Activated T-helper 2 cell treated with anti-CD3 and anti-CD28 coated beads, Interferon-gamma antibody, Interleukin-2, Interleukin-4, amounts not matched to agents 10 μg/mL and 5 μg/mL and 100 μg/mL, durations not matched to agents 14 hours and 24 hours and 36 hours (primary cell): ENCODE measurements at regions not wholly inside any gene's neighbourhood (a gene's known extent, or its start where the extent isn't known, plus 50 kb on each side); places are given as distances from the start of the nearest gene placed in this dataset.

Source experiments
- DNase-seq: peaks from one replicate; pipeline ENCODE4 v3.0.0; 2021; ENCODE audit warnings: low spot score
- H3K27ac Mint-ChIP-seq: one replicate; pipeline ENCODE4 v1.8.0; 2021; ENCODE audit warnings: mixed read lengths
- H3K27me3 Mint-ChIP-seq: one replicate; pipeline ENCODE4 v1.8.0; 2021; ENCODE audit warnings: low read depth, mixed read lengths
- H3K36me3 Mint-ChIP-seq: one replicate; pipeline ENCODE4 v1.8.0; 2021; ENCODE audit warnings: low read depth, mixed read lengths
- H3K4me1 Mint-ChIP-seq: one replicate; pipeline ENCODE4 v1.8.0; 2021; ENCODE audit warnings: low read depth, mixed read lengths
- H3K4me3 Mint-ChIP-seq: one replicate; pipeline ENCODE4 v1.8.0; 2021; ENCODE audit warnings: low read depth, mild to moderate bottlenecking, moderate library complexity, mixed read lengths
- H3K9me3 Mint-ChIP-seq: one replicate; pipeline ENCODE4 v1.8.0; 2021; ENCODE audit warnings: mixed read lengths
- intact Hi-C: fragments of 100-400 bp; cut with micrococcal nuclease; formaldehyde crosslinking; loops from one replicate; pipeline ENCODE4 v1.15.1; 2023

DNA sequence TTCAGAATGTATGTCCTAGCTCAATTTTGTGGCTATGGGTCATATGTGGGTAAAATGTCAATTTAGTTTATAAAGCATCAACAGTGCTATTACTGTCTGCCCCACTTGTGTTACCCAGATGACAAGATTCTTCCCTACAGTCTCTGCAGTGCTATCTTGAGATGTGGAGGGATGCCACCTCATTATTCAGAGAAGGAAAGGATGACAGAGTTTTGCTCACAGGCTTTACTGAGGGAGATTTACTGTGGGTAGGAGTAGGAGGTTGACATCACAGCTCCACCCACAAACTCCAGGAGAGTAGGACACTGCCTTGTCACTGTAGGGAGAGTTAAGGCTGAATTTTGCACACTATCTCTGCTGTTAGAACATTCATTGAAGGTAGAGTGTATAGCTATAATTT is 359.3 kb downstream of the HTR1A start:
- intact Hi-C loops: no loop called here
- Mint-ChIP-seq H3K9me3 (peaks cover 42% of the 10 kb centered on the region), H3K27me3 (no peaks in the 10 kb centered on the region), H3K27ac (no peak overlapping the region), H3K4me1 (no peaks in the 10 kb centered on the region), H3K36me3 (no peaks in the 10 kb centered on the region), H3K4me3 (no peak overlapping the region)
- no peak for DNase-seq

- no peak for DNase-seq
- no peaks in the 10 kb centered on the region for H3K4me1 Mint-ChIP-seq
- H3K9me3 Mint-ChIP-seq: peaks cover 11% of the 10 kb centered on the region
- no peak overlapping the region for H3K27ac Mint-ChIP-seq
- intact Hi-C loops: no loop called here
- H3K36me3 Mint-ChIP-seq: no peaks in the 10 kb centered on the region
- H3K27me3 Mint-ChIP-seq: no peaks in the 10 kb centered on the region
- H3K4me3 Mint-ChIP-seq: no peak overlapping the region
Observed at GRCh38 chr5:63596254-63596653, 366.0 kb downstream of the HTR1A start.

- Mint-ChIP-seq H3K4me3 (no peak overlapping the region), H3K9me3 (peaks cover 5% of the 10 kb centered on the region), H3K27me3 (no peaks in the 10 kb centered on the region), H3K27ac (no peak overlapping the region), H3K36me3 (no peaks in the 10 kb centered on the region), H3K4me1 (no peaks in the 10 kb centered on the region)
- DNase-seq: no peak
- intact Hi-C loops: no loop called here
Observed at GRCh38 chr5:63573380-63573779, 388.9 kb downstream of the HTR1A start.

DNA sequence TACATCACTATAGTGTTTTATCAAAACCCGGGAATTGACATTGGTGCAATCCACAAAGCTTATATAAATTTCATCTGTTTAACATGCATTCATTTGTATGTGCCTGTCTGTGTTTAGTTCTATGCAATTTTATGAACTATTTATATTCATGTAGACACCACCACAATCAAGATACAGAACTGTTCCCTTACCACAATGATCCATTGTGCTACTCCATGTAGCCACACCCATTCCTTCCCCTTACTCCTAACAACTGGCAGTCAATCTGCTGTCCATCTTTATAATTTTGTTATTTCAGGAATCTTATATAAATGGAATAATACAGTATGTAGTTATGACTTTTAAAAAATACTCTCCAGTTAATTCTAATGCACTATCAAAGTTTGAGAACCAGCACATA is 389.5 kb downstream of the HTR1A start:
- no peaks in the 10 kb centered on the region for H3K27me3 Mint-ChIP-seq
- H3K27ac Mint-ChIP-seq: no peak overlapping the region
- H3K4me3 Mint-ChIP-seq: no peak overlapping the region
- no peaks in the 10 kb centered on the region for H3K36me3 Mint-ChIP-seq
- peaks cover 3% of the 10 kb centered on the region for H3K9me3 Mint-ChIP-seq
- intact Hi-C loops: no loop called here
- no peaks in the 10 kb centered on the region for H3K4me1 Mint-ChIP-seq
- no peak for DNase-seq

- intact Hi-C loops: no loop called here
- no peaks in the 10 kb centered on the region for H3K36me3 Mint-ChIP-seq
- H3K27me3 Mint-ChIP-seq: no peaks in the 10 kb centered on the region
- H3K27ac Mint-ChIP-seq: no peak overlapping the region
- H3K4me1 Mint-ChIP-seq: no peaks in the 10 kb centered on the region
- no peak for DNase-seq
- H3K9me3 Mint-ChIP-seq: peaks cover 9% of the 10 kb centered on the region
- no peak overlapping the region for H3K4me3 Mint-ChIP-seq
Observed at GRCh38 chr5:63570752-63571151, 391.5 kb downstream of the HTR1A start.

DNA sequence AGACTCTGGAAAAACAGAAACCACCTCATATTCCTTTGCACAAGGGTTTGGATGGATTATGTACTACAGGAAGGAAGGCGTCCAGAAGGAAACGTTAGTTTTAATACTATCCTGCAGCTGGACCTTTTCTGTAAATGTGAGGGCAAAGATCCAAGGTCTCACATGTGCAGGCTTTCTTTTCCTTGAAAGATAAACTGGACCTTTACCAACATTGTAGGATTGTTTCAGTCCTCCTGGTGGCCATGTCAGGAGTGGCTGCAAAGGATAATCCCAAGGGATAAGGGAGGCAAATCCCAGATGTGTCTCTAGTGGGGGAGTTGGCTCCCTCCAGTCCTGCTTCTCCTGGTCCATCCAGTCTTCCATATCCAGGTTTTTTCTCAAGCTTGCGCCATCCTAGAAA is 397.5 kb downstream of the HTR1A start:
- peaks cover 29% of the 10 kb centered on the region for H3K9me3 Mint-ChIP-seq
- H3K27me3 Mint-ChIP-seq: no peaks in the 10 kb centered on the region
- H3K27ac Mint-ChIP-seq: no peak overlapping the region
- no peaks in the 10 kb centered on the region for H3K4me1 Mint-ChIP-seq
- intact Hi-C loops: no loop called here
- no peaks in the 10 kb centered on the region for H3K36me3 Mint-ChIP-seq
- H3K4me3 Mint-ChIP-seq: no peak overlapping the region
- DNase-seq: no peak

GRCh38 chr5:63563008-63563917 is 399.0 kb downstream of the HTR1A start:
- Mint-ChIP-seq H3K27ac (no peak overlapping the region), H3K9me3 (peaks cover 33% of the 10 kb centered on the region), H3K27me3 (no peaks in the 10 kb centered on the region), H3K4me3 (no peak overlapping the region), H3K4me1 (no peaks in the 10 kb centered on the region), H3K36me3 (no peaks in the 10 kb centered on the region)
- intact Hi-C loops: no loop called here
- DNase-seq: no peak

DNA sequence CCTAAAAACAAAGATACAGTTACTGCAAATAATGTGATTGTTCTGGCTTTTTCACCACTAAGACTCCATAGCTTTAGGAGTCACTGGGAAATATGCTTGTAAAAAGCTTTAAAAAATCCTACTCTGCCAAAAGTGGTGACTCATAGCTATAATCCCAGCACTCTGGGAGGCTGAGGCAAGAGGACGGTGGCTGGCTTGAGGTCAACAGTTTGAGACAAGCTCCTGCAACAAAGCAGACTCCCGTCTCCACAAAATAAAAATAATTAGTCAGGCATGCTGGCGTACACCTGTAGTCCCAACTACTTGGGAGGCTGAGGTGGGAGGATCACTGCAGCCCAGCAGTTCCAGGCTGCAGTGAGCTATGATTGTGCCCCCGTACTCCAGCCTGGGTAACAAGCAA is 406.4 kb downstream of the HTR1A start:
- Mint-ChIP-seq H3K9me3 (peaks cover 9% of the 10 kb centered on the region), H3K27me3 (no peaks in the 10 kb centered on the region), H3K27ac (no peak overlapping the region), H3K4me3 (no peak overlapping the region), H3K36me3 (no peaks in the 10 kb centered on the region), H3K4me1 (no peaks in the 10 kb centered on the region)
- DNase-seq: no peak
- intact Hi-C loops: no loop called here

DNA sequence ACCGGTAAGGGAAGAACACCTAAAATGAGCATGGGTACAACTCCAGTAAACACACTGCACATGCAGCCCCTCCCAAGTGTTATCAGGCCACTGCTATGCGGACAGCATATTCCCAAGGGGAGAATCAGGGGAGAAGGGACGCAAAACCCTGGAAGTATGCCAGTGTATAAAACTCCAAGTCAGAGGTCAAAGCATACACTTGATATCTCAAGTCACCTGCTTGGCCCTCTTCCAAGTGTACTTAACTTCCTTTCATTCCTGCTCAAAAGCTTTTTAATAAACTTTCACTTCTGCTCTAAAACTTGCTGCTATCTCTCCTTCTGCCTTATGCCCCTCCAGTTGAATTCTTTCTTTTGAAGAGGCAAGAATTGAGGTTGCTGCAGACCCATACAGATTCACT is 408.1 kb downstream of the HTR1A start:
- no peaks in the 10 kb centered on the region for H3K9me3 Mint-ChIP-seq
- H3K36me3 Mint-ChIP-seq: no peaks in the 10 kb centered on the region
- intact Hi-C loops: no loop called here
- no peaks in the 10 kb centered on the region for H3K4me1 Mint-ChIP-seq
- no peak overlapping the region for H3K27ac Mint-ChIP-seq
- H3K4me3 Mint-ChIP-seq: no peak overlapping the region
- no peak for DNase-seq
- H3K27me3 Mint-ChIP-seq: no peaks in the 10 kb centered on the region

- no peak overlapping the region for H3K27ac Mint-ChIP-seq
- H3K9me3 Mint-ChIP-seq: no peaks in the 10 kb centered on the region
- H3K4me1 Mint-ChIP-seq: no peaks in the 10 kb centered on the region
- no peaks in the 10 kb centered on the region for H3K36me3 Mint-ChIP-seq
- intact Hi-C loops: no loop called here
- no peak for DNase-seq
- H3K4me3 Mint-ChIP-seq: no peak overlapping the region
- no peaks in the 10 kb centered on the region for H3K27me3 Mint-ChIP-seq
Observed at GRCh38 chr5:63553073-63553472, 409.2 kb downstream of the HTR1A start.

- Mint-ChIP-seq H3K27ac (no peak overlapping the region), H3K27me3 (no peaks in the 10 kb centered on the region), H3K4me3 (no peak overlapping the region), H3K36me3 (no peaks in the 10 kb centered on the region), H3K9me3 (peaks cover 21% of the 10 kb centered on the region), H3K4me1 (no peaks in the 10 kb centered on the region)
- intact Hi-C loops: no loop called here
- DNase-seq: no peak
Observed at GRCh38 chr5:63535840-63536602, 426.2 kb downstream of the HTR1A start.

GRCh38 chr5:63524281-63524680 is 438.0 kb downstream of the HTR1A start:
- no peaks in the 10 kb centered on the region for H3K36me3 Mint-ChIP-seq
- no peak overlapping the region for H3K27ac Mint-ChIP-seq
- H3K4me1 Mint-ChIP-seq: no peaks in the 10 kb centered on the region
- no peaks in the 10 kb centered on the region for H3K27me3 Mint-ChIP-seq
- DNase-seq: no peak
- H3K9me3 Mint-ChIP-seq: peaks cover 24% of the 10 kb centered on the region
- intact Hi-C loops: no loop called here
- no peak overlapping the region for H3K4me3 Mint-ChIP-seq

DNA sequence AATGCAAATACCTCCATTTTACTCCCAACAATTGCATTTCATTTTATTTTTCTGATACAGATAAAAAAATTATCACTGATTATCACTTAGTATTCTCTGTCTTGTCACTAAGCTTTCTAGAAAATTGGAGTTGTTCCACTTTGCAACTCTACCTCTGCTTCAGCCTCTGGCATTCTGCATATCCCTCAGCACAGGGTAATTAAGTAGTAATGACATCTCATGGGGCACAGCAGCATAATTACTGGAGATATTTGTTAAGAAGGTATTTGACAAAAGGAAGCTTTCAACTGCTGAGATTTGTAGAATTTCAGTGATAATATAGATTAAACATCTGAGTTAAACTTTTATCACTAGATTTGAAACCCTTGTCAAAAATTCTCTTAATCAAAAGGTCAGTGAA is 446.2 kb downstream of the HTR1A start:
- Mint-ChIP-seq H3K4me3 (no peak overlapping the region), H3K36me3 (no peaks in the 10 kb centered on the region)
- DNase-seq: no peak

More for the DNA sequence above, 446.2 kb downstream of the HTR1A start:
- peaks cover 18% of the 10 kb centered on the region for H3K9me3 Mint-ChIP-seq
- no peaks in the 10 kb centered on the region for H3K4me1 Mint-ChIP-seq
- intact Hi-C loops: no loop called here
- H3K27me3 Mint-ChIP-seq: no peaks in the 10 kb centered on the region
- no peak overlapping the region for H3K27ac Mint-ChIP-seq
